HEK293 (cell line): ENCODE measurements at regions not wholly inside any gene's neighbourhood (a gene's known extent, or its start where the extent isn't known, plus 50 kb on each side); places are given as distances from the start of the nearest gene placed in this dataset.

Experiments used
- CTCF ChIA-PET: fragments of 350-600 bp; formaldehyde crosslinking; extraction: SDS; loops from one replicate; lab custom pipeline; 2021; ENCODE audit warnings: antibody characterized with exemption; lab: Yijun Ruan, JAX
- POLR2A ChIA-PET: fragments of 300-600 bp; formaldehyde crosslinking; extraction: SDS; loops from one replicate; lab custom pipeline; 2020; ENCODE audit warnings: antibody characterized with exemption, inconsistent platforms; lab: Yijun Ruan, JAX
- H3K27ac ChIP-seq: fragments of 200-500 bp; sonication (Bioruptor generic); 2 replicates; pipeline ENCODE4 v1.5.1; 2014; ENCODE audit warnings: low read depth, low read length, control low read depth, inconsistent platforms; ENCODE audit errors: extremely low read depth
- H3K36me3 ChIP-seq, 2 experiments: fragments of 200-500 bp in 1 of 2; sonication (Bioruptor generic) in 1 of 2; 1 replicate in 1 of 2; 2 replicates in 1 of 2; pipeline ENCODE4 v1.5.1; 2014 to 2017; ENCODE audit warnings: inconsistent platforms in 2 of 2, low read length in 2 of 2; ENCODE audit not compliant: control insufficient read depth in 2 of 2, insufficient read depth in 1 of 2
- H3K4me1 ChIP-seq: fragments of 200-500 bp; sonication (Bioruptor generic); 2 replicates; pipeline ENCODE4 v1.5.1; 2014; ENCODE audit warnings: mild to moderate bottlenecking, low read length, inconsistent platforms; ENCODE audit not compliant: control insufficient read depth, insufficient read depth
- H3K4me3 ChIP-seq: 2 replicates; pipeline ENCODE4 v1.5.1; 2011; ENCODE audit warnings: low read depth, mild to moderate bottlenecking, control low read depth, low read length, moderate library complexity
- H3K9me3 ChIP-seq: fragments of 200-500 bp; sonication (Bioruptor generic); 2 replicates; pipeline ENCODE4 v1.5.1; 2014; ENCODE audit warnings: low read depth, low read length, inconsistent platforms; ENCODE audit not compliant: control insufficient read depth, insufficient read depth
- HOXC10 ChIP-seq: sonication (generic); formaldehyde crosslinking; IDR thresholded peaks from 2 replicates; pipeline ENCODE4 v1.8.1; 2023; ENCODE audit warnings: mild to moderate bottlenecking, missing genetic modification reagents
- KLF1 ChIP-seq: fragments of 450-650 bp; formaldehyde crosslinking; IDR thresholded peaks from 2 replicates; pipeline ENCODE4 v1.5.1; 2016; ENCODE audit warnings: missing biosample characterization, missing genetic modification characterization
- KLF9 ChIP-seq: fragments of 450-650 bp; formaldehyde crosslinking; IDR thresholded peaks from 2 replicates; pipeline ENCODE4 v1.5.1; 2016; ENCODE audit warnings: missing biosample characterization, missing genetic modification characterization, low read depth
- ZBTB21 ChIP-seq: fragments of 450-650 bp; formaldehyde crosslinking; IDR thresholded peaks from 2 replicates; pipeline ENCODE4 v1.5.1; 2017; ENCODE audit warnings: missing biosample characterization, missing genetic modification characterization
- ZNF184 ChIP-seq: fragments of 450-650 bp; IDR thresholded peaks from 2 replicates; pipeline ENCODE4 v1.5.1; 2018; ENCODE audit warnings: missing biosample characterization, mild to moderate bottlenecking, missing genetic modification characterization
- ZNF211 ChIP-seq: fragments of 450-650 bp; formaldehyde crosslinking; IDR thresholded peaks from 2 replicates; pipeline ENCODE4 v1.5.1; 2016; ENCODE audit warnings: low read depth, missing biosample characterization, missing genetic modification characterization
- ZNF23 ChIP-seq: fragments of 450-650 bp; formaldehyde crosslinking; IDR thresholded peaks from 2 replicates; pipeline ENCODE4 v1.5.1; 2016; ENCODE audit warnings: missing biosample characterization, missing genetic modification characterization, borderline replicate concordance
- ZNF248 ChIP-seq: fragments of 450-650 bp; formaldehyde crosslinking; IDR thresholded peaks from 2 replicates; pipeline ENCODE4 v1.5.1; 2017; ENCODE audit warnings: missing biosample characterization, missing genetic modification characterization
- ZNF335 ChIP-seq: fragments of 450-650 bp; formaldehyde crosslinking; conservative IDR thresholded peaks from 2 replicates; pipeline ENCODE4 v1.5.1; 2016; ENCODE audit warnings: missing biosample characterization, missing genetic modification characterization
- ZNF350 ChIP-seq: fragments of 450-650 bp; formaldehyde crosslinking; IDR thresholded peaks from 2 replicates; pipeline ENCODE4 v1.5.0; 2017; ENCODE audit warnings: missing biosample characterization, mild to moderate bottlenecking, missing genetic modification characterization
- ZNF571 ChIP-seq: fragments of 450-650 bp; formaldehyde crosslinking; IDR thresholded peaks from 2 replicates; pipeline ENCODE4 v1.5.0; 2017; ENCODE audit warnings: missing biosample characterization, missing genetic modification characterization
- ZNF677 ChIP-seq: fragments of 450-650 bp; IDR thresholded peaks from 2 replicates; pipeline ENCODE4 v1.5.0; 2018; ENCODE audit warnings: missing biosample characterization, mild to moderate bottlenecking, missing genetic modification characterization, moderate library complexity
- ZNF747 ChIP-seq: fragments of 450-650 bp; formaldehyde crosslinking; IDR thresholded peaks from 2 replicates; pipeline ENCODE4 v1.5.1; 2016; ENCODE audit warnings: missing biosample characterization, missing genetic modification characterization
- ZNF777 ChIP-seq: fragments of 450-650 bp; formaldehyde crosslinking; IDR thresholded peaks from 2 replicates; pipeline ENCODE4 v1.5.1; 2017; ENCODE audit warnings: missing biosample characterization, missing genetic modification characterization, borderline replicate concordance
- TF ChIP-seq, protein P1 (sequence below): fragments of 450-650 bp; formaldehyde crosslinking; IDR thresholded peaks from 2 replicates; pipeline ENCODE4 v1.5.1; 2016; ENCODE audit warnings: missing biosample characterization, missing genetic modification characterization
- TF ChIP-seq, protein P2 (sequence below): fragments of 450-650 bp; formaldehyde crosslinking; IDR thresholded peaks from 2 replicates; pipeline ENCODE4 v1.5.1; 2016; ENCODE audit warnings: missing biosample characterization, missing genetic modification characterization
- TF ChIP-seq, protein P3 (sequence below): fragments of 450-650 bp; formaldehyde crosslinking; IDR thresholded peaks from 2 replicates; pipeline ENCODE4 v1.5.1; 2016; ENCODE audit warnings: missing biosample characterization, missing genetic modification characterization
- TF ChIP-seq, protein P4 (sequence below): fragments of 450-650 bp; formaldehyde crosslinking; IDR thresholded peaks from 2 replicates; pipeline ENCODE4 v1.5.1; 2016; ENCODE audit warnings: missing biosample characterization, missing genetic modification characterization
- TF ChIP-seq, protein P5 (sequence below): fragments of 450-650 bp; formaldehyde crosslinking; IDR thresholded peaks from 2 replicates; pipeline ENCODE4 v1.5.1; 2016; ENCODE audit warnings: missing biosample characterization, missing genetic modification characterization, low read depth
- TF ChIP-seq, protein P6 (sequence below): fragments of 450-650 bp; formaldehyde crosslinking; conservative IDR thresholded peaks from 2 replicates; pipeline ENCODE4 v1.5.1; 2016; ENCODE audit warnings: low read depth, missing biosample characterization, missing genetic modification characterization
- TF ChIP-seq, protein P7 (sequence below): fragments of 450-650 bp; formaldehyde crosslinking; IDR thresholded peaks from 2 replicates; pipeline ENCODE4 v1.5.1; 2016; ENCODE audit warnings: missing biosample characterization, missing genetic modification characterization

DNA sequence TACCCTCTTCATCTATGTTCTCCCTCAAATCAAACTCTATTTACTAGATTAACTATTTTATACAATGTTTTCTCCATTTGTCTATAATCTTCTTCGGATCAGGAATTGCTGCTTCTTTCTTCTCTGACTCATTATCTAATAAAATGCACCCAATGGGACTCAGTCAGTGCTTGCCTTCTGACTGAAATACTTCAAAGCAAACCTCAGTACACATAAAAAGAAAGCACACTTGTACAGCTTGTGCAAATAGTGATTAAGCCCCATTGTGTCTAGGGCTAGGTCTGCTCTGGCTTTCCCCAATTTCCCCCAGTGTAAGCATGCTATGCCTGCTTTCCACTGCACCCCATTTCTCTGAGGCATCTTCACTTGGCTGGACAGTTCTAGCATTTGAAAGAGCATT is 118.6 kb upstream of the C11orf87 start:
- no peaks in the 10 kb centered on the region for H3K36me3 ChIP-seq
- TF ChIP-seq, protein P1, sequence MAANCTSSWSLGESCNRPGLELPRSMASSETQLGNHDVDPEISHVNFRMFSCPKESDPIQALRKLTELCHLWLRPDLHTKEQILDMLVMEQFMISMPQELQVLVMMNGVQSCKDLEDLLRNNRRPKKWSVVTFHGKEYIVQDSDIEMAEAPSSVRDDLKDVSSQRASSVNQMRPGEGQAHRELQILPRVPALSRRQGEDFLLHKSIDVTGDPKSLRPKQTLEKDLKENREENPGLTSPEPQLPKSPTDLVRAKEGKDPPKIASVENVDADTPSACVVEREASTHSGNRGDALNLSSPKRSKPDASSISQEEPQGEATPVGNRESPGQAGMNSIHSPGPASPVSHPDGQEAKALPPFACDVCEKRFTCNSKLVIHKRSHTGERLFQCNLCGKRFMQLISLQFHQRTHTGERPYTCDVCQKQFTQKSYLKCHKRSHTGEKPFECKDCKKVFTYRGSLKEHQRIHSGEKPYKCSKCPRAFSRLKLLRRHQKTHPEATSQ (tag by site-specific recombination): no peak
- TF ChIP-seq ZNF211 (tag by site-specific recombination): no peak
- TF ChIP-seq, protein P2, sequence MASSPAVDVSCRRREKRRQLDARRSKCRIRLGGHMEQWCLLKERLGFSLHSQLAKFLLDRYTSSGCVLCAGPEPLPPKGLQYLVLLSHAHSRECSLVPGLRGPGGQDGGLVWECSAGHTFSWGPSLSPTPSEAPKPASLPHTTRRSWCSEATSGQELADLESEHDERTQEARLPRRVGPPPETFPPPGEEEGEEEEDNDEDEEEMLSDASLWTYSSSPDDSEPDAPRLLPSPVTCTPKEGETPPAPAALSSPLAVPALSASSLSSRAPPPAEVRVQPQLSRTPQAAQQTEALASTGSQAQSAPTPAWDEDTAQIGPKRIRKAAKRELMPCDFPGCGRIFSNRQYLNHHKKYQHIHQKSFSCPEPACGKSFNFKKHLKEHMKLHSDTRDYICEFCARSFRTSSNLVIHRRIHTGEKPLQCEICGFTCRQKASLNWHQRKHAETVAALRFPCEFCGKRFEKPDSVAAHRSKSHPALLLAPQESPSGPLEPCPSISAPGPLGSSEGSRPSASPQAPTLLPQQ (tag by site-specific recombination): no peak
- TF ChIP-seq, protein P3, sequence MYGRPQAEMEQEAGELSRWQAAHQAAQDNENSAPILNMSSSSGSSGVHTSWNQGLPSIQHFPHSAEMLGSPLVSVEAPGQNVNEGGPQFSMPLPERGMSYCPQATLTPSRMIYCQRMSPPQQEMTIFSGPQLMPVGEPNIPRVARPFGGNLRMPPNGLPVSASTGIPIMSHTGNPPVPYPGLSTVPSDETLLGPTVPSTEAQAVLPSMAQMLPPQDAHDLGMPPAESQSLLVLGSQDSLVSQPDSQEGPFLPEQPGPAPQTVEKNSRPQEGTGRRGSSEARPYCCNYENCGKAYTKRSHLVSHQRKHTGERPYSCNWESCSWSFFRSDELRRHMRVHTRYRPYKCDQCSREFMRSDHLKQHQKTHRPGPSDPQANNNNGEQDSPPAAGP (tag by site-specific recombination): no peak
- no peak for TF ChIP-seq ZNF335
- TF ChIP-seq ZNF571: no peak
- no peak for TF ChIP-seq ZNF248
- H3K4me3 ChIP-seq: no peak overlapping the region
- CTCF ChIA-PET: interaction anchor here (0.5 kb wide), 1 partner anchor 156 kb away, joined by 3 read pairs; no protein-coding TSS in a partner anchor
- no peaks in the 10 kb centered on the region for H3K4me1 ChIP-seq
- POLR2A ChIA-PET: no interaction called here
- no peaks in the 10 kb centered on the region for H3K9me3 ChIP-seq
- no peak overlapping the region for H3K27ac ChIP-seq

DNA sequence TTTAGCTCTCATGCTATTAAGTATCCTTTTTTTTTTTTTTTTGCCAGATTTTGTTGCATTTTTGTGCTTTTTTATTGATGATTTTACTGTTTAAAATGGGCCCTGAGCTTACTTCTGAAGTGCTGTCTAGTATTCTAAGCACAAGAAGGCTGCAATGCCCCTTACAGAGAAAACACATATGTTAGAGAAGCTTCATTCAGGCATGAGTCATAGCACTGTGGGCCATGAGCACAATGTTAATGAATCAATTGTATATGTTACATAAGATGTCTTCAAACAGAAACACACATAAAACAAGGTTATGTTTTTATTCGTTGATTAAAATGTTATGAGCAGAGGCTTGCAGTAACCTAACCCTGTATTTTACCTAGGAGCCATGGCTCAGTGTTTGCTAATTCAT is 117.8 kb upstream of the C11orf87 start:
- no peaks in the 10 kb centered on the region for H3K4me1 ChIP-seq
- ChIA-PET CTCF (no interaction called here), POLR2A (no interaction called here)
- no peaks in the 10 kb centered on the region for H3K9me3 ChIP-seq
- H3K27ac ChIP-seq: no peak overlapping the region
- H3K36me3 ChIP-seq: no peaks in the 10 kb centered on the region
- H3K4me3 ChIP-seq: no peak overlapping the region
- TF ChIP-seq, protein P4, sequence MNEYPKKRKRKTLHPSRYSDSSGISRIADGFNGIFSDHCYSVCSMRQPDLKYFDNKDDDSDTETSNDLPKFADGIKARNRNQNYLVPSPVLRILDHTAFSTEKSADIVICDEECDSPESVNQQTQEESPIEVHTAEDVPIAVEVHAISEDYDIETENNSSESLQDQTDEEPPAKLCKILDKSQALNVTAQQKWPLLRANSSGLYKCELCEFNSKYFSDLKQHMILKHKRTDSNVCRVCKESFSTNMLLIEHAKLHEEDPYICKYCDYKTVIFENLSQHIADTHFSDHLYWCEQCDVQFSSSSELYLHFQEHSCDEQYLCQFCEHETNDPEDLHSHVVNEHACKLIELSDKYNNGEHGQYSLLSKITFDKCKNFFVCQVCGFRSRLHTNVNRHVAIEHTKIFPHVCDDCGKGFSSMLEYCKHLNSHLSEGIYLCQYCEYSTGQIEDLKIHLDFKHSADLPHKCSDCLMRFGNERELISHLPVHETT: no peak
- TF ChIP-seq ZNF747 (no peak), ZNF211 (tag by site-specific recombination) (no peak), ZNF777 (no peak), ZNF23 (tag by site-specific recombination) (no peak), KLF1 (no peak), ZBTB21 (tag by site-specific recombination) (no peak), ZNF184 (no peak), HOXC10 (CRISPR knock-in tag) (no peak), ZNF677 (no peak), KLF9 (tag by site-specific recombination) (no peak), ZNF350 (tag by site-specific recombination) (no peak)
- TF ChIP-seq, protein P5, sequence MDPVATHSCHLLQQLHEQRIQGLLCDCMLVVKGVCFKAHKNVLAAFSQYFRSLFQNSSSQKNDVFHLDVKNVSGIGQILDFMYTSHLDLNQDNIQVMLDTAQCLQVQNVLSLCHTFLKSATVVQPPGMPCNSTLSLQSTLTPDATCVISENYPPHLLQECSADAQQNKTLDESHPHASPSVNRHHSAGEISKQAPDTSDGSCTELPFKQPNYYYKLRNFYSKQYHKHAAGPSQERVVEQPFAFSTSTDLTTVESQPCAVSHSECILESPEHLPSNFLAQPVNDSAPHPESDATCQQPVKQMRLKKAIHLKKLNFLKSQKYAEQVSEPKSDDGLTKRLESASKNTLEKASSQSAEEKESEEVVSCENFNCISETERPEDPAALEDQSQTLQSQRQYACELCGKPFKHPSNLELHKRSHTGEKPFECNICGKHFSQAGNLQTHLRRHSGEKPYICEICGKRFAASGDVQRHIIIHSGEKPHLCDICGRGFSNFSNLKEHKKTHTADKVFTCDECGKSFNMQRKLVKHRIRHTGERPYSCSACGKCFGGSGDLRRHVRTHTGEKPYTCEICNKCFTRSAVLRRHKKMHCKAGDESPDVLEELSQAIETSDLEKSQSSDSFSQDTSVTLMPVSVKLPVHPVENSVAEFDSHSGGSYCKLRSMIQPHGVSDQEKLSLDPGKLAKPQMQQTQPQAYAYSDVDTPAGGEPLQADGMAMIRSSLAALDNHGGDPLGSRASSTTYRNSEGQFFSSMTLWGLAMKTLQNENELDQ: no peak
- TF ChIP-seq, protein P6, sequence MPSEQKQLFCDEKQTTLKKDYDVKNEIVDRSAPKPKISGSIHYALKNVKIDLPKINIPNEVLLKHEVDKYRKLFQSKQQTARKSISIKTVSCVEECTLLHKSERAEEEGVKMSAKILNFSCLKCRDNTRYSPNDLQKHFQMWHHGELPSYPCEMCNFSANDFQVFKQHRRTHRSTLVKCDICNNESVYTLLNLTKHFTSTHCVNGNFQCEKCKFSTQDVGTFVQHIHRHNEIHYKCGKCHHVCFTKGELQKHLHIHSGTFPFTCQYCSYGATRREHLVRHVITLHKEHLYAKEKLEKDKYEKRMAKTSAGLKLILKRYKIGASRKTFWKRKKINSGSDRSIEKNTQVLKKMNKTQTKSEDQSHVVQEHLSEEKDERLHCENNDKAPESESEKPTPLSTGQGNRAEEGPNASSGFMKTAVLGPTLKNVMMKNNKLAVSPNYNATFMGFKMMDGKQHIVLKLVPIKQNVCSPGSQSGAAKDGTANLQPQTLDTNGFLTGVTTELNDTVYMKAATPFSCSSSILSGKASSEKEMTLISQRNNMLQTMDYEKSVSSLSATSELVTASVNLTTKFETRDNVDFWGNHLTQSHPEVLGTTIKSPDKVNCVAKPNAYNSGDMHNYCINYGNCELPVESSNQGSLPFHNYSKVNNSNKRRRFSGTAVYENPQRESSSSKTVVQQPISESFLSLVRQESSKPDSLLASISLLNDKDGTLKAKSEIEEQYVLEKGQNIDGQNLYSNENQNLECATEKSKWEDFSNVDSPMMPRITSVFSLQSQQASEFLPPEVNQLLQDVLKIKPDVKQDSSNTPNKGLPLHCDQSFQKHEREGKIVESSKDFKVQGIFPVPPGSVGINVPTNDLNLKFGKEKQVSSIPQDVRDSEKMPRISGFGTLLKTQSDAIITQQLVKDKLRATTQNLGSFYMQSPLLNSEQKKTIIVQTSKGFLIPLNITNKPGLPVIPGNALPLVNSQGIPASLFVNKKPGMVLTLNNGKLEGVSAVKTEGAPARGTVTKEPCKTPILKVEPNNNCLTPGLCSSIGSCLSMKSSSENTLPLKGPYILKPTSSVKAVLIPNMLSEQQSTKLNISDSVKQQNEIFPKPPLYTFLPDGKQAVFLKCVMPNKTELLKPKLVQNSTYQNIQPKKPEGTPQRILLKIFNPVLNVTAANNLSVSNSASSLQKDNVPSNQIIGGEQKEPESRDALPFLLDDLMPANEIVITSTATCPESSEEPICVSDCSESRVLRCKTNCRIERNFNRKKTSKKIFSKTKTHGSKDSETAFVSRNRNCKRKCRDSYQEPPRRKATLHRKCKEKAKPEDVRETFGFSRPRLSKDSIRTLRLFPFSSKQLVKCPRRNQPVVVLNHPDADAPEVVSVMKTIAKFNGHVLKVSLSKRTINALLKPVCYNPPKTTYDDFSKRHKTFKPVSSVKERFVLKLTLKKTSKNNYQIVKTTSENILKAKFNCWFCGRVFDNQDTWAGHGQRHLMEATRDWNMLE (tag by site-specific recombination): no peak
- TF ChIP-seq, protein P7, sequence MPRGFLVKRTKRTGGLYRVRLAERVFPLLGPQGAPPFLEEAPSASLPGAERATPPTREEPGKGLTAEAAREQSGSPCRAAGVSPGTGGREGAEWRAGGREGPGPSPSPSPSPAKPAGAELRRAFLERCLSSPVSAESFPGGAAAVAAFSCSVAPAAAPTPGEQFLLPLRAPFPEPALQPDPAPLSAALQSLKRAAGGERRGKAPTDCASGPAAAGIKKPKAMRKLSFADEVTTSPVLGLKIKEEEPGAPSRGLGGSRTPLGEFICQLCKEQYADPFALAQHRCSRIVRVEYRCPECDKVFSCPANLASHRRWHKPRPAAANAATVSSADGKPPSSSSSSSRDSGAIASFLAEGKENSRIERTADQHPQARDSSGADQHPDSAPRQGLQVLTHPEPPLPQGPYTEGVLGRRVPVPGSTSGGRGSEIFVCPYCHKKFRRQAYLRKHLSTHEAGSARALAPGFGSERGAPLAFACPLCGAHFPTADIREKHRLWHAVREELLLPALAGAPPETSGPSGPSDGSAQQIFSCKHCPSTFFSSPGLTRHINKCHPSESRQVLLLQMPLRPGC (tag by site-specific recombination): no peak
